ENCODE measurements at regions not wholly inside any gene's neighbourhood (a gene's known extent, or its start where the extent isn't known, plus 50 kb on each side); places are given as distances from the start of the nearest gene placed in this dataset.
"Not testable (repeated sequence)": the region's sequence is repeated elsewhere in the genome, so short reads cannot be mapped to it uniquely, and the experiment has no call there.

DNA sequence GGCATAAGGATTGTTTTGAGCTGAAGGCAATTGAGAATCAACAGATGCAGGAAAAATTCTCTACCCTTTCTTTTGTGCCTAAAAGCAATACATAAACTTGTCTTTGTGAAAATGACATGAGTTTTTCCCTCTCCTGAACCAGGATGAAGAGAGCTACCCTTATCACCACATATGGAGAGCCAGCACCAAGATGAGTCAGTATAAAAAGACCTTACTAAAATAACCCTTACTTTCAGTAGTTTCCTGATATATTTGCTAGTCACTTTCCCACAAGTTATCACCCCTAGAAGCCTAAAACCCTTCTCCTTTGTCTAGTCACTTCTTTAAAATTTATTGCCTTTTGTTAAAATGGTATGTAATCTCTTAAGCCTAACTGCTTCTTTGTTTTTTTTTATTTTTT, 61.9 kb upstream of the ANKRD10 start:
- no peak for FAIRE-seq
- no peak for TF ChIP-seq POLR2A (IDR thresholded peaks at IDR 0.05; ENCODE audit: low read depth, low read length)

DNA sequence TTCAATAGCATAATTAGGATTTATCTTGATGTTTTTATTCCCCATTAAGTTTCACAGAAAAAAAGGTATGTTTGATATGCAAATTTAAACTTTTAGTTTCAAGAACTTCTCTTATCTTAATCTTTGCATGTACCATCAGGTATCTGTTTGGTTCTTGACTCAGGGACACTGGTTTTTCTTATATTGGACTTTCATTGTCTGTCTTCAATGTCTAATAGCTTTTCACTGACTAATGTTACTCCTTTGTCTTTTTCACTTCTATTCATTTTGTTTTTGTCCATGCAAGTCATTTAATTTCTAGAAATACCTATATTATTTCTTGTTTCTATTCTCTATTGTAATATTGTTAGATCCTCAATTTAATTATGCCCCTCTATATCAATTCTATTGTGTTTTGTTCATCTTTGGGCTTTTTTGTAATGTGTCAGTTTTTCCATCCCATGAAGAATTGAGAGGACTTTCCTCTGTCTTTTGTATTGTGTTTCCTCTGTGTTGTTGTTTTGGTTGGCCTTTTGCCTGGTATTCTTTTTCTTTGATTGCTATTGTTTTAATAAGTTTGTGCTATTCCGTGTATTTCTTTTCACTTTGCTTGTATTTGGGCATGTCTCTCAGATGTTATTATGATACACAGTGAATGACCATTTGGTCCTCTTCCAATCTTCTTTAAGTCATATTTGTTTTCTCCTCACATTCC, 58.3 kb upstream of the ANKRD10 start:
- FAIRE-seq (no peak), DNase-seq (ENCODE audit: insufficient read length, low spot score) (no peak)
- TF ChIP-seq POLR2A (IDR thresholded peaks at IDR 0.05; ENCODE audit: low read depth, low read length), result no peak

More for the DNA sequence above, 61.9 kb upstream of the ANKRD10 start:
- no peak for DNase-seq (ENCODE audit: insufficient read length, low spot score)

DNA sequence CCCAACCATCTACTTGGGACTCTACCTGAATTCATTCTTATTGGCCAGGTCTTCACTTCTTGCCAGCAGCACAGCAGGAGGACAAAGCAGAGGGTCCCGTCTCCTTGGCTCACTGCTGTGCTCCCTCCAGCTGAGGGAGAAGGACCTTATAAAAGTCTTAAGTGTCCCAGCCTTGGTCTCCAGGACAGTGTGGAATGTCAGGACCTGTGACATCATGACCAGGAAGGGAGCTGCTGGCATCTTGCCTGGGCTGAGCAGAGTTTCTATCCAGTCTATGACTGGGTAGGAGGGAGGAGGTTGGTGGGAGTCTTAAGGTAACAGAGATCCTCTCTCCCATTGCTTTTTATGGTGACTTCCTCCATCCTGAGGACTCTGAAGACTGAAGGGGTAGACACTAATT, 56.6 kb upstream of the ANKRD10 start:
- FAIRE-seq, result no peak

DNA sequence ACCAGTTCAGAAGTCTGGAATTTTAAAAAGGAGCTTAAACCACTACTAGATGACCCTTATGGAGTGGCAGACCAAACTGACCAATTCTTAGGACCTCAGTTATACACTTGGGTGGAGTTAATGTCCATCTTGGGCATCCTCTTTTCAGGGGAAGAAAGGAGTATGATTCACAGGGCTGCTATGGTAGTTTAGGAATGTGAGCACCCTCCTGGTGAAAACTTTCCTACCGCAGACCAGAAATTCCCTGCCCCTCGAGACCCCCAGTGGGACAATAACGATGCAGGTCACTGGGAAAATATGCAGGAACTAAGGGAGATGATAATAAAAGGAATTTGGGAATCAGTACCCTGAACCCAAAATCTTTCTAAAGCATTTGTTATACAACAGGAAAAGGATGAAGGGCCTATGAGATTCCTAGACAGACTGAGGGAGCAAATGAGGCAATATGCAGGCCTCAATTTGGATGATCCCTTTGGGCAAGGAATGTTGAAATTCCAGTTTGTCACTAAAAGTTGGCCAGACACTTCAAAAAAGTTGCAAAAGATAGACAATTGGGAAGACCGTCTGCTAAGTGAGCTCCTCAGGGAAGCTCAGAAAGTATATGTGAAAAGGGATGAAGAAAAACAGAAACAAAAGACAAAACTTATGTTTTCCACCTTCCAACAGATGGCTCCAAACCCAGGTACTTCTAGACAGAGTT, 52.4 kb upstream of the ANKRD10 start:
- DNase-seq (ENCODE audit: insufficient read length, low spot score); FAIRE-seq: not testable (repeated sequence)

More for the DNA sequence above, 56.6 kb upstream of the ANKRD10 start:
- no peak for TF ChIP-seq POLR2A (IDR thresholded peaks at IDR 0.05; ENCODE audit: low read depth, low read length)
- DNase-seq (ENCODE audit: insufficient read length, low spot score), result no peak

DNA sequence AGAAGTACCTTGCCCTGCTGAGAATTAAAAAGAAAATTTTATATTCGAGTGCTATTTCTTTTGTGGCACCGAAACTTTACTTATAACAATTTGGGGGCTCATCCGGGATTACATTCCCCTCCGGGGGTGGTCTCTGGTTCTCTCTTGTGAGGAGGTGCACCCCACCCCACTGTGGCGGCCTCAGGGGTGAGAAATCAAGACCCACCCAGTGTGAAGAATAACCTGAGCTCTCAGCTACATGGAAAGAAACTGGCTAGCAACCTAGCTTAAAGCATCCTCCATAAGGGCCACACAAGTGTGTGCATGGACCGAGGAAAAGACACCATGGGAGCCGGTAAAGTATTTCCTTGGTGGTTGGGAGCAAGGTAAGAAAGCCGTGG, 50.9 kb upstream of the ANKRD10 start:
- no peak for FAIRE-seq

DNA sequence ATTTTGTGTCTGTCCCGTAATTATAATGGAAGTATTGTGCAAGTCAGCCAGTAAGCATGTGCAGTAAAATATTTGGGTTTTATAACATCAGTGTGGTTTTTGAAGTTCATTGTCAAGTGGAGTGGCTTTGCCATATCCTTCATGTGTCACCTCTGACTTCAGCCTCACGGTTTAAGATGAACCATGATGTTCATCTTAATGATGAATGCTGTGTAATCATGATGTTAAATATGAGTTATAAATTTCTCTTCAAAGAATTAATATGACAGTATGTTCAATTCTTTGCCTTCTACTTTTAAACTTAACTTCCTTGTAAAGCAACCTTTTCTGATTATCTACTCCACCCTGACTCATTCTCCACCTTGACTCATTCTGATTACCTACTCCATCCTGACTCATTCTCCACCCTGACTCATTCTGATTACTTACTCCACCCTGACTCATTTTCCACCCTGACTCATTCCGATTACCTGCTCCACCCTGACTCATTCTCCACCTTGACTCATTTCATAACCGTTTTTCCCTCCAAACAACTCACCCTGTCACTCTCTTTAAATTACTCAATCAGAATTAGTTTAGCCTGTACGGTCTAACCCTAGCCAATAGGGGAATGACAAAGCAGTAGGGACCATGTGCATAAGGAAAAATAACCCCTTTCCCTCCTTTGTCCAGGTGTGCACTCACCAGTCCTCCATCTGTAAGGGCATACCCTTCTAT, 50.3 kb upstream of the ANKRD10 start:
- TF ChIP-seq POLR2A (IDR thresholded peaks at IDR 0.05; ENCODE audit: low read depth, low read length), result no peak
- DNase-seq (ENCODE audit: insufficient read length, low spot score) (no peak), FAIRE-seq (peak; percentile 78)

More for the DNA sequence above, 50.9 kb upstream of the ANKRD10 start:
- DNase-seq (ENCODE audit: insufficient read length, low spot score), result no peak
- TF ChIP-seq POLR2A (IDR thresholded peaks at IDR 0.05; ENCODE audit: low read depth, low read length), result no peak
